ENCODE measurements at regions not wholly inside any gene's neighbourhood (a gene's known extent, or its start where the extent isn't known, plus 50 kb on each side); places are given as distances from the start of the nearest gene placed in this dataset.

DNA sequence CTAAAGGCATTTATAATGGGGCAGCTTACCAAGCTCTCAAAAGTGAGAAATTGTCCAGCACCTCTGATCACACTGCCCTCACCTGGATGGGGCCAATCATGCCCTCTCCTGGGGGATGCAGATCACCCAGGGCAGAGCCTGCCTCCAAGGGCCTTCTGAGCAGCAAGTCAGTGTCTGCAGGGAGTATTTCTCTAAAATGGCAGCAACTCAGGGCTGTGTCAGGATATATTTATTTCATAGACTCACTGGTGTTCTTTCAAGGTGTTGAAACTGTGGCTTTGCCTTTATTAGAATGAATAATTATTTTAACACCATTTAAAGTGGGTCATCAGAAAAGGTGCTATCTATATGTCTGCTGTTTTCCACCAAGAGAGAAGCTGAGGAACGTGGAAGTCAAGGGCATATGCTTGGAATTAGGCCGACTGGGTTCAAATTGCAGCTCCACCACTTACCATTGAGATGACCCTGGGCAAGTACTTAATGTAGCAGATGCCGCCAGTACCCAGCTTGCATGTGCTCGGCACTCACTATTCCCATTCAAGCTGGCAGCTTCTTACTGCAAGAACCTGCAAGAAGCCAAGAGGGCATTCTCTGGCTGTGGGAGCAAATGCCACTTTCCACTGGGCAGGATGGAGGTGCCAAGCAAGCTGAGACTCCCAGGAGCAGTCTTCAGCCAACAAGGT lies 590.0 kb downstream of the BCOR start:
- Histone ChIP-seq H3K36me3 (ENCODE audit: low read length) (no peaks in the 10 kb centered on the region), H3K27me3 (ENCODE audit: low read length) (no peaks in the 10 kb centered on the region), H3K9me3 (ENCODE audit: insufficient read depth, low read length) (no peaks in the 10 kb centered on the region), H3K4me2 (ENCODE audit: low read depth, low read length, poor library complexity, severe bottlenecking) (no peak overlapping the region), H3K9me2 (replicated peaks; ENCODE audit: insufficient read depth, low read length) (no peaks in the 10 kb centered on the region), H3K79me2 (ENCODE audit: insufficient read depth, low read length) (no peaks in the 10 kb centered on the region), H3K9ac (ENCODE audit: low read length) (no peak overlapping the region), H2AFZ (ENCODE audit: low read depth, low read length, severe bottlenecking) (no peak overlapping the region), H4K20me1 (ENCODE audit: low read depth, low read length) (no peaks in the 10 kb centered on the region), H3K4me3 (ENCODE audit: insufficient read depth, low read length, poor library complexity, severe bottlenecking) (no peak overlapping the region), H3K27ac (ENCODE audit: low read depth, low read length) (no peak overlapping the region), H3F3A (ENCODE audit: insufficient read depth) (no peaks in the 10 kb centered on the region)
- TF ChIP-seq EZH2phosphoT487 (conservative IDR thresholded peaks at IDR 0.05; ENCODE audit: low read length) (no peak), CTCF (IDR thresholded peaks at IDR 0.05; ENCODE audit: insufficient read depth, low read length, poor library complexity, severe bottlenecking) (no peak)

DNA sequence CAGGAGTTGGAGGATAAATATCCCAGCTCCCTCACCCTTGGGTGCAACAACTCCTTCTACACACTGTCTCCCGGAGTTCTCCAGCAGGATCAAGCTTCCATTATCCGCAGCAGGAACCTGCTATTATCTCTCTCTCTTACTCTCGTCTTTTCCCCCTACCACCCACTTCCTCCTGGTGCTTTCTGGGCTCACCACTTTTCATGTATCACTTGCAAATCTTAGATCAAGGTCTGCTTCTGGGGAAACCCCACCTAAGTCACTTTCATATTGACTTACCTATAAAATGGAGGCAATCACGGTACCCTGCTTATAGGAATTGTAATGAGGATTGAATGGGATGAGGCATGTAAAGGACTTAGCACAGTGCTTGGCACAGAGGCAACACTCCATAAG lies 589.5 kb downstream of the BCOR start:
- H3K9me3 ChIP-seq (ENCODE audit: insufficient read depth, low read length): no peaks in the 10 kb centered on the region
- H3K4me3 ChIP-seq (ENCODE audit: insufficient read depth, low read length, poor library complexity, severe bottlenecking): no peak overlapping the region
- H3K36me3 ChIP-seq (ENCODE audit: low read length): no peaks in the 10 kb centered on the region
- no peaks in the 10 kb centered on the region for H3K27me3 ChIP-seq (ENCODE audit: low read length)
- no peak overlapping the region for H3K9ac ChIP-seq (ENCODE audit: low read length)
- no peak for TF ChIP-seq CTCF (IDR thresholded peaks at IDR 0.05; ENCODE audit: insufficient read depth, low read length, poor library complexity, severe bottlenecking)
- TF ChIP-seq EZH2phosphoT487 (conservative IDR thresholded peaks at IDR 0.05; ENCODE audit: low read length): no peak
- H3F3A ChIP-seq (ENCODE audit: insufficient read depth): no peaks in the 10 kb centered on the region
- H3K27ac ChIP-seq (ENCODE audit: low read depth, low read length): no peak overlapping the region
- H4K20me1 ChIP-seq (ENCODE audit: low read depth, low read length): no peaks in the 10 kb centered on the region
- no peaks in the 10 kb centered on the region for H3K9me2 ChIP-seq (replicated peaks; ENCODE audit: insufficient read depth, low read length)
- H3K4me2 ChIP-seq (ENCODE audit: low read depth, low read length, poor library complexity, severe bottlenecking): no peak overlapping the region
- H3K79me2 ChIP-seq (ENCODE audit: insufficient read depth, low read length): no peaks in the 10 kb centered on the region
- no peak overlapping the region for H2AFZ ChIP-seq (ENCODE audit: low read depth, low read length, severe bottlenecking)

DNA sequence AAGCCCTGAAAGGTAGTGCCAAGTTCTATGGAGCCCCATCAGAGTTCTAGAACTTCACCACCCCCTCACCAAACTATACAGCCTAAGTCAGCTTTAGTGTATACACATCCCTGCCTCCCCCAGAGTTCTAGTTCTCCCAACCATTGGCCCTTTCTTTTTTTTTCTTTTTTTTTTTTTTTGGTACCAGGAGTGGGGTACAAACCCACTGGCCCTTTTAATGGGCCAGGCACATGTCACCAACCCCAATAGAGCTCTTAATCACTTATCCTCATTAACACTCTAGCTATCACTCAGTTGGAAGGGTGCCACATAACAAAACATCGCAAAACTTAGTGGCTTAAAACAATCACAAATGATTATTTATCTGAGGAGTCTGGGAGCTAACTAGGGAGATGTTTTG lies 588.6 kb downstream of the BCOR start:
- no peaks in the 10 kb centered on the region for H3K9me3 ChIP-seq (ENCODE audit: insufficient read depth, low read length)

More for the DNA sequence above, 588.6 kb downstream of the BCOR start:
- Histone ChIP-seq H2AFZ (ENCODE audit: low read depth, low read length, severe bottlenecking) (no peak overlapping the region), H4K20me1 (ENCODE audit: low read depth, low read length) (no peaks in the 10 kb centered on the region), H3K27me3 (ENCODE audit: low read length) (no peaks in the 10 kb centered on the region), H3K27ac (ENCODE audit: low read depth, low read length) (no peak overlapping the region), H3K9me2 (replicated peaks; ENCODE audit: insufficient read depth, low read length) (no peaks in the 10 kb centered on the region), H3K9ac (ENCODE audit: low read length) (no peak overlapping the region), H3K36me3 (ENCODE audit: low read length) (no peaks in the 10 kb centered on the region), H3K79me2 (ENCODE audit: insufficient read depth, low read length) (no peaks in the 10 kb centered on the region), H3F3A (ENCODE audit: insufficient read depth) (no peaks in the 10 kb centered on the region), H3K4me3 (ENCODE audit: insufficient read depth, low read length, poor library complexity, severe bottlenecking) (no peak overlapping the region), H3K4me2 (ENCODE audit: low read depth, low read length, poor library complexity, severe bottlenecking) (no peak overlapping the region)
- TF ChIP-seq CTCF (IDR thresholded peaks at IDR 0.05; ENCODE audit: insufficient read depth, low read length, poor library complexity, severe bottlenecking) (no peak), EZH2phosphoT487 (conservative IDR thresholded peaks at IDR 0.05; ENCODE audit: low read length) (no peak)
